Right kidney (tissue), 1 donor: ENCODE measurements at regions not wholly inside any gene's neighbourhood (a gene's known extent, or its start where the extent isn't known, plus 50 kb on each side); places are given as distances from the start of the nearest gene placed in this dataset.

Source experiments
- DNase-seq: peaks from one replicate; pipeline ENCODE4 v3.0.0-alpha.2; 2016

DNA sequence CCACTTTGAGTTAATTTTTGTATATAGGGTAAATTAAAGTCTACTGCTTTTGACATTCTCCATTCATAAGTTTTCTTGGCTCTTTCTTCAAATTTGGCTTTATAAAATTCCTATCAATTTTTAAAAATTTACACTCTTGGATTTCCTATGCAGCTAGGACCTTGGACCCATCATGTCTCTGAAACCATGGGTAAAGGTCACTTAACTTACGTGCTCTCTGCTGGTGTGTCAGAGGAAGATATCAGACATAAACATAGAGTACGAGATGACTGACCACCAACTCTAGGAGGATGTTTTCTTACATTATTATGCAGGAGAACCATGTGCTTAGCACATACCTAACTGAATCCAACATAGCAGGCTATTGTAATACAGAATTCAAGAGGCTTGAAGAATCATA is 62.5 kb upstream of the C1GALT1C1 start:
- DNase-seq, result no peak

DNA sequence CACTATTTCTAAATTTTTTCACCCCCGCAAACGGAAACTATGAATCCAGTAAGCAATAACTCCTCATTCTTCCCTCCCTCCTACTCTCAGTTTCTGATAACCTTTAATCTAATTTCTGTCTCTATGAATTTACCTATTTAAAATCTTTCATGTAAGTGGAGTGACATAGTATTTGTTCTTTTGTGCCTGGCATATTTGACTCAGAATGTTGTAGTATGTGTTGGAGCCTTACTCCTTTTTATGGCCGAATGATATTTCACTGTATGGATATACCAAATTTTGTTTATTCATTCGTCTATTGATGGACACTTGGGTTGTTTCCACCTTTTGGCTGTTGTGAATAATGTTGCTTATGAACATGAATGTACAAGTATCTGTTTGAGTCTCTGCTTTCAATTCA is 61.1 kb upstream of the C1GALT1C1 start:
- DNase-seq, result no peak

DNA sequence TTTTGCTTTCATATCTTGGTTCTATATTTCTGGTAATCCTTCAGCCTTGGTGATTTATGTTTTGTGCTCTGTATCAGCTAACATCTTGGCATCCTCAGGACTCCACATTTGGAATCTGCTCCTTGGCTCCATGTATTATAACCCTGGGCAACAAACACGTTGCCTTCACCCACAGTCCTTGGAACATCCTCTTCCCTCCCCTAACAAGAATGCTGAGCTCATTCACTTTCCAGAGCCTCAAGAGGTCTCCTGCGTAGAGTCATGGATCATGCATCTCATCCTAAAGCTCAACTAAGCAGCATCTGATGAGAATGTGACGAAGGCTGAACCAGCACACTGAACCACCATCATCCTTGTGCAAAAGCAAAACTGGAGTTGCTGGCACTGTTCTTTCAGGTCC is 60.5 kb upstream of the C1GALT1C1 start:
- no peak for DNase-seq

DNA sequence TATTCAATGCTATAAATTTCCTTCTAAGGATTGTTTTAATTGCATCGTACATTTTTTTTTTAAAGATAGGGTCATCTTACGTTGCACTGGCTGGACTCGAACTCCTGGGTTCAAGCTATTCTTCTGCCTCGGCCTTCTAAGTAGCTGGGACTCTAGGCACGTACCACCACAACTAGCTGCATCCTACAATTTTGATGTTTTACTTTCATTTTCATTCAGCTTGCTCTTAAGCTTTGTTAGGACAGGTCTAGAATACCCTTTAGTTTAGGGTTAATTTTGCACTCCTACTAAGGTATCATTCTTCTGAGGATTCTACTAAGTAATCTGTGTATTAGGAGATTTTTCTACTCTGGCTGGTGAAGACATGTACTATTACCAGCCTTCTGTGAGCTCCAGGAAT is 50.2 kb upstream of the C1GALT1C1 start:
- DNase-seq, result no peak
